Esophagus squamous epithelium (tissue), 5 donors: ENCODE measurements at regions not wholly inside any gene's neighbourhood (a gene's known extent, or its start where the extent isn't known, plus 50 kb on each side); places are given as distances from the start of the nearest gene placed in this dataset.

Experiments
- DNase-seq: peaks from one replicate; lab custom pipeline; 2025; lab: John Stamatoyannopoulos, UW
- H3K27ac ChIP-seq, 4 donors: fragments of 200-600 bp; sonication (generic); one replicate each; pipeline ENCODE4 v1.5.1; 2016 to 2019; ENCODE audit warnings: mild to moderate bottlenecking in 1 of 4
- H3K27me3 ChIP-seq, 4 donors: fragments of 200-600 bp; sonication (generic); 1 replicate in 3 of 4; 2 replicates in 1 of 4; pipeline versions ENCODE4 v1.5.1 to v1.6.0; 2017 to 2021; ENCODE audit warnings: antibody characterized with exemption in 1 of 4
- H3K36me3 ChIP-seq, 3 donors: fragments of 200-600 bp; sonication (generic); one replicate each; pipeline ENCODE4 v1.5.1; 2016 to 2019
- H3K4me1 ChIP-seq, 3 donors: fragments of 200-600 bp; sonication (generic); one replicate each; pipeline ENCODE4 v1.5.1; 2017 to 2019
- H3K4me3 ChIP-seq, 4 donors: fragments of 200-600 bp; sonication (generic); 1 replicate in 3 of 4; 2 replicates in 1 of 4; pipeline ENCODE4 v1.5.1; 2016 to 2019; ENCODE audit warnings: mild to moderate bottlenecking in 2 of 4, moderate library complexity in 1 of 4
- H3K9me3 ChIP-seq, 3 donors: fragments of 200-600 bp; sonication (generic); one replicate each; pipeline ENCODE4 v1.5.1; 2016 to 2019
- CTCF ChIP-seq, 6 experiments: fragments of 450-650 bp in 4 of 6; fragments of 200-600 bp in 2 of 6; sonication (generic) in 2 of 6; IDR thresholded peaks; one replicate each; pipeline ENCODE4 v1.5.1; 2016 to 2019; ENCODE audit warnings: antibody characterized with exemption in 6 of 6, mild to moderate bottlenecking in 4 of 6, moderate library complexity in 4 of 6
- POLR2A ChIP-seq, 4 donors: fragments of 450-650 bp; IDR thresholded peaks; one replicate each; pipeline ENCODE4 v1.6.1; 2017; ENCODE audit warnings: antibody characterized with exemption in 4 of 4, mild to moderate bottlenecking in 4 of 4, moderate library complexity in 3 of 4
- WGBS, 2 donors: methylation state at CpG; one replicate each; pipeline ENCODE4 v1.1.5; 2018; 5-methylcytosine and 5-hydroxymethylcytosine counted together
- intact Hi-C: fragments of 100-400 bp; cut with DNase I; formaldehyde crosslinking; loops from one replicate; pipeline ENCODE4 v1.15.0; 2022
- donor health status: DM: yes; HTN: yes; CAD: no.

GRCh38 chr6:100093405-100093804 is 99.4 kb upstream of the MCHR2 start:
- H3K4me1 ChIP-seq = no peaks in the 10 kb centered on the region
- intact Hi-C loops = no loop called here
- no peaks in the 10 kb centered on the region for H3K27me3 ChIP-seq

GRCh38 chr6:100088009-100088408 is 94.0 kb upstream of the MCHR2 start:
- H3K9me3 ChIP-seq = no peaks in the 10 kb centered on the region
- H3K27me3 ChIP-seq = no peaks in the 10 kb centered on the region
- no peaks in the 10 kb centered on the region for H3K36me3 ChIP-seq
- no peaks in the 10 kb centered on the region for H3K4me1 ChIP-seq
- intact Hi-C loops = no loop called here
- no peak overlapping the region for H3K27ac ChIP-seq
- WGBS, 2 donors = 35 to 50% methylated on average over 1 of the region's 1 CpG
- no peak for DNase-seq
- no peak for TF ChIP-seq POLR2A (IDR thresholded peaks at IDR 0.05)
- TF ChIP-seq CTCF (IDR thresholded peaks at IDR 0.05) = no peak
- H3K4me3 ChIP-seq = no peak overlapping the region

More at GRCh38 chr6:100093405-100093804, 99.4 kb upstream of the MCHR2 start:
- 70 to 80% methylated on average over 3 to 6 of the region's 6 CpGs for WGBS, 2 donors
- H3K27ac ChIP-seq = no peak overlapping the region
- DNase-seq = no peak
- H3K36me3 ChIP-seq = no peaks in the 10 kb centered on the region
- H3K4me3 ChIP-seq = no peak overlapping the region
- TF ChIP-seq POLR2A (IDR thresholded peaks at IDR 0.05) = no peak
- no peak for TF ChIP-seq CTCF (IDR thresholded peaks at IDR 0.05)
- no peaks in the 10 kb centered on the region for H3K9me3 ChIP-seq

GRCh38 chr6:100084991-100085364 is 91.0 kb upstream of the MCHR2 start:
- no peak for DNase-seq

GRCh38 chr6:100084316-100084990 is 90.4 kb upstream of the MCHR2 start:
- no peaks in the 10 kb centered on the region for H3K4me1 ChIP-seq
- 27 to 47% methylated on average over 4 of the region's 4 CpGs for WGBS, 2 donors

More at GRCh38 chr6:100084991-100085364, 91.0 kb upstream of the MCHR2 start:
- Histone ChIP-seq H3K4me1 (no peaks in the 10 kb centered on the region), H3K9me3 (no peaks in the 10 kb centered on the region), H3K36me3 (no peaks in the 10 kb centered on the region), H3K27me3 (no peaks in the 10 kb centered on the region), H3K27ac (no peak overlapping the region), H3K4me3 (no peak overlapping the region)
- WGBS, 2 donors = 74 to 90% methylated on average over 2 of the region's 2 CpGs
- intact Hi-C loops = no loop called here
- no peak for TF ChIP-seq POLR2A (IDR thresholded peaks at IDR 0.05)
- TF ChIP-seq CTCF (IDR thresholded peaks at IDR 0.05) = no peak

More at GRCh38 chr6:100084316-100084990, 90.4 kb upstream of the MCHR2 start:
- Histone ChIP-seq H3K4me3 (no peak overlapping the region), H3K36me3 (no peaks in the 10 kb centered on the region), H3K27me3 (no peaks in the 10 kb centered on the region), H3K27ac (no peak overlapping the region), H3K9me3 (no peaks in the 10 kb centered on the region)
- DNase-seq = no peak
- TF ChIP-seq POLR2A (IDR thresholded peaks at IDR 0.05) (no peak), CTCF (IDR thresholded peaks at IDR 0.05) (no peak)
- intact Hi-C loops = no loop called here
